Psoas muscle (tissue), 7 donors: ENCODE measurements at regions not wholly inside any gene's neighbourhood (a gene's known extent, or its start where the extent isn't known, plus 50 kb on each side); places are given as distances from the start of the nearest gene placed in this dataset.

Experiments used
- ATAC-seq, 4 donors: fragments of 200-7000 bp; cut with Tn5 transposase; one replicate each; pipeline ENCODE4 v1.9.1; 2020; ENCODE audit warnings: moderate library complexity in 3 of 4, mild to moderate bottlenecking in 2 of 4
- DNase-seq, 2 donors: peaks; one replicate each; pipeline ENCODE4 v3.0.0-alpha.2; 2020
- H3K27ac ChIP-seq: fragments of 200-600 bp; one replicate; pipeline ENCODE4 v1.8.0; 2022
- H3K27me3 ChIP-seq, 3 donors: fragments of 200-600 bp in 1 of 3; one replicate each; pipeline versions ENCODE4 v1.6.1 to v1.8.0; 2013 to 2022; ENCODE audit warnings: low read length in 2 of 3, mild to moderate bottlenecking in 2 of 3, moderate library complexity in 1 of 3; ENCODE audit not compliant: insufficient read depth in 3 of 3
- H3K36me3 ChIP-seq, 2 donors: fragments of 200-600 bp in 1 of 2; one replicate each; pipeline versions ENCODE4 v1.6.1 to v1.8.0; 2013 to 2022; ENCODE audit warnings: low read depth in 1 of 2, mild to moderate bottlenecking in 1 of 2, moderate library complexity in 1 of 2; ENCODE audit not compliant: insufficient read depth in 1 of 2
- H3K4me1 ChIP-seq: fragments of 200-600 bp; one replicate; pipeline ENCODE4 v1.8.0; 2022
- H3K4me3 ChIP-seq: fragments of 200-600 bp; one replicate; pipeline ENCODE4 v1.8.0; 2022; ENCODE audit warnings: mild to moderate bottlenecking
- H3K9me3 ChIP-seq: fragments of 200-600 bp; one replicate; pipeline ENCODE4 v1.8.0; 2022
- CTCF ChIP-seq: fragments of 200-600 bp; IDR thresholded peaks from one replicate; pipeline ENCODE4 v1.8.0; 2022; ENCODE audit warnings: antibody characterized with exemption
- WGBS, 3 donors: extraction: QIAGEN DNeasy Blood & Tissue Kit; methylation state at CpG; one replicate each; pipeline versions ENCODE4 v1.1.6 to v1.1.7; 2013; 5-methylcytosine and 5-hydroxymethylcytosine counted together
- intact Hi-C, 2 donors: fragments of 100-400 bp; cut with DNase I; formaldehyde crosslinking; loops; one replicate each; pipeline versions ENCODE4 v1.11.0 to v1.14.2; 2022
- donor health status: healthy with polysubstance abuse.
- donor health status: DM: no; HTN: no; CAD: no; lungs with moderate emphysema.
- donor health status: Bipolar disorder and iron deficiency.
- donor health status: healthy.
- donor health status: DM: yes; HTN: yes; CAD: no.
- donor health status: DM: no; HTN: no; CAD: no.
- donor health status: DM: yes; HTN: yes; CAD: no.

GRCh38 chr19:34023381-34023780 is 148.9 kb upstream of the LSM14A start:
- intact Hi-C loops, result no loop called here
- no peak overlapping the region for H3K27ac ChIP-seq
- no peak overlapping the region for H3K4me3 ChIP-seq
- ATAC-seq, result no peak
- TF ChIP-seq CTCF, result no peak
- WGBS, 3 donors, result 76 to 89% (median 88%) methylated on average over 5 of the region's 5 CpGs
- peaks cover 7% of the 10 kb centered on the region for H3K9me3 ChIP-seq
- H3K36me3 ChIP-seq, result no peaks in the 10 kb centered on the region
- no peak for DNase-seq
- peaks cover 0 to 1% (median 0%) of the 10 kb centered on the region in 3 donors for H3K27me3 ChIP-seq
- H3K4me1 ChIP-seq, result no peaks in the 10 kb centered on the region

- Histone ChIP-seq H3K36me3 (no peaks in the 10 kb centered on the region), H3K4me1 (no peaks in the 10 kb centered on the region), H3K4me3 (no peak overlapping the region), H3K27me3 (peaks cover 0 to 2% (median 0%) of the 10 kb centered on the region in 3 donors), H3K9me3 (no peaks in the 10 kb centered on the region), H3K27ac (no peak overlapping the region)
- WGBS, 3 donors, result 88 to 94% (median 93%) methylated on average over 3 of the region's 3 CpGs
- intact Hi-C loops, result loop anchor here in 1 of 2 donors (1.0 kb wide), 1 partner anchor 10 kb away; no protein-coding TSS in a partner anchor
- DNase-seq, result no peak
- no peak for TF ChIP-seq CTCF
- no peak for ATAC-seq
Measured at GRCh38 chr19:34033880-34034279, 138.4 kb upstream of the LSM14A start.

GRCh38 chr19:34034318-34034846 is 137.9 kb upstream of the LSM14A start:
- Histone ChIP-seq H3K27me3 (peaks cover 0 to 2% (median 0%) of the 10 kb centered on the region in 3 donors), H3K4me1 (no peaks in the 10 kb centered on the region), H3K9me3 (no peaks in the 10 kb centered on the region), H3K36me3 (no peaks in the 10 kb centered on the region), H3K27ac (no peak overlapping the region), H3K4me3 (no peak overlapping the region)
- no peak for ATAC-seq
- TF ChIP-seq CTCF, result no peak
- DNase-seq, result no peak
- WGBS, 3 donors, result 58 to 65% (median 58%) methylated on average over 2 of the region's 2 CpGs
- intact Hi-C loops, result no loop called here

- intact Hi-C loops, result loop anchor here in 1 of 2 donors (5.0 kb wide), 1 partner anchor 105 kb away; no protein-coding TSS in a partner anchor
- peak; percentile 58 for TF ChIP-seq CTCF
- H3K27ac ChIP-seq, result no peak overlapping the region
- H3K4me1 ChIP-seq, result no peaks in the 10 kb centered on the region
- no peaks in the 10 kb centered on the region for H3K27me3 ChIP-seq
- DNase-seq (peak; percentile 65 to 77), ATAC-seq (no peak)
- H3K36me3 ChIP-seq, result no peaks in the 10 kb centered on the region
- 24% methylated on average over 15 of the region's 15 CpGs for WGBS, 3 donors
- no peaks in the 10 kb centered on the region for H3K9me3 ChIP-seq
- no peak overlapping the region for H3K4me3 ChIP-seq
Measured at GRCh38 chr19:34041925-34042521, 130.3 kb upstream of the LSM14A start.
